MM.1S (cell line): ENCODE measurements at regions not wholly inside any gene's neighbourhood (a gene's known extent, or its start where the extent isn't known, plus 50 kb on each side); places are given as distances from the start of the nearest gene placed in this dataset.

Experiments
- CTCF ChIP-seq: fragments of 300-600 bp; sonication (generic); IDR thresholded peaks from 2 replicates; pipeline ENCODE4 v1.5.1; 2016; ENCODE audit warnings: antibody characterized with exemption, low read length, mixed read lengths
- EZH2 ChIP-seq: fragments of 300-600 bp; sonication (generic); optimal IDR thresholded peaks from 2 replicates; pipeline ENCODE3; 2017; ENCODE audit warnings: low read depth, mild to moderate bottlenecking, antibody characterized with exemption, low read length, mixed read lengths
- EZH2phosphoT487 ChIP-seq: fragments of 300-600 bp; sonication (generic); IDR thresholded peaks from 2 replicates; pipeline ENCODE4 v1.6.1; 2018; ENCODE audit warnings: antibody characterized with exemption, low read length

GRCh38 chr17:54177606-54178308, 355.0 kb downstream of the KIF2B start:
- TF ChIP-seq EZH2 (no peak), CTCF (no peak), EZH2phosphoT487 (no peak)
